ENCODE measurements at regions not wholly inside any gene's neighbourhood (a gene's known extent, or its start where the extent isn't known, plus 50 kb on each side); places are given as distances from the start of the nearest gene placed in this dataset.
"Not testable (repeated sequence)": the region's sequence is repeated elsewhere in the genome, so short reads cannot be mapped to it uniquely, and the experiment has no call there.

DNA sequence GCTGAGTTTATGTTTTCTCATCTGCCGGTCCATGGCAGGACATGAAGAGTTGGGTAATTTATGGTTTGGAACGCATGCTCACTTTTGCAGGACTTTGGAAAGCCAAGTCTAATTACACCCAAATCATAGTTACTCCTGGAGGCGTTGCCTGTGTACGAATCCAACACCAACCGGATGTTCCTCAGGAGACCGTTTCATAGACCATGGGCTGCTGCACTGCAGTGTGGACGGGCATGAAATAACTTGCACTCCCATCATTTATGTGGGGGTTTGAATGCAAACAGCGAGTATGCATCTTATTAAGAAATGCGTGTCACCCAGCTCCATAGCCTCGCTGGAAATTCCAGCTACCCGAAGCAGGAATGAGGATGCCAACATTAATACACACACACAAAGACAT is 96.1 kb upstream of the IRX2 start:
- Mint-ChIP-seq H3K27me3 (no peaks in the 10 kb centered on the region), H3K36me3 (ENCODE audit: low read depth) (no peaks in the 10 kb centered on the region), H3K27ac (no peak overlapping the region), H3K4me1 (no peaks in the 10 kb centered on the region), H3K9me3 (ENCODE audit: low read depth) (no peaks in the 10 kb centered on the region), H3K4me3 (no peak overlapping the region)
- ChIA-PET POLR2A (no interaction called here), CTCF (no interaction called here)
- DNase-seq (no peak), ATAC-seq (no peak)
- intact Hi-C loops (cut with DNase I, micrococcal nuclease), result no loop called here

DNA sequence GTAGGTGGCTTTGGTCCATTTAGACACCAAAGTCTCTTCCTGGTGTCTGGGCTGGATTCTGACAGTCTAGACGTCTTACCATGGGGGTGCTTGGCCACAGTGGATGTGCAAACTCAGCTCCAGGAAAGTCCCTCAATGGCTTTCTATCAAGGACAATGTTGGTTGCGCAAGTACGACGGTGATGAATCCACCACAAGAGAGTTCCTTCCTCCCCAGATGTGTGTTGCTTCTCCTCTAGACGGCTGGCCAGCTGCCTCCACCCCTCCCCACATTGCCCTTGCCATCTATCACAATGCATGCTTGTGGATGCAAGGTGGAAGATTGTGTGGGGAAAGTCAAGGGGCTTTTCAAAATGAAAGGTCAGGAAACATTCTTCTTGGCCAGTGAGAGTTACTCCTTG is 89.7 kb upstream of the IRX2 start:
- CTCF ChIA-PET, result no interaction called here
- no peaks in the 10 kb centered on the region for H3K27me3 Mint-ChIP-seq
- H3K36me3 Mint-ChIP-seq (ENCODE audit: low read depth), result no peaks in the 10 kb centered on the region
- no peak for DNase-seq
- no peaks in the 10 kb centered on the region for H3K9me3 Mint-ChIP-seq (ENCODE audit: low read depth)
- no peaks in the 10 kb centered on the region for H3K4me1 Mint-ChIP-seq
- no peak overlapping the region for H3K4me3 Mint-ChIP-seq
- no peak overlapping the region for H3K27ac Mint-ChIP-seq
- POLR2A ChIA-PET, result no interaction called here
- intact Hi-C loops (cut with DNase I, micrococcal nuclease), result no loop called here
- no peak for ATAC-seq

DNA sequence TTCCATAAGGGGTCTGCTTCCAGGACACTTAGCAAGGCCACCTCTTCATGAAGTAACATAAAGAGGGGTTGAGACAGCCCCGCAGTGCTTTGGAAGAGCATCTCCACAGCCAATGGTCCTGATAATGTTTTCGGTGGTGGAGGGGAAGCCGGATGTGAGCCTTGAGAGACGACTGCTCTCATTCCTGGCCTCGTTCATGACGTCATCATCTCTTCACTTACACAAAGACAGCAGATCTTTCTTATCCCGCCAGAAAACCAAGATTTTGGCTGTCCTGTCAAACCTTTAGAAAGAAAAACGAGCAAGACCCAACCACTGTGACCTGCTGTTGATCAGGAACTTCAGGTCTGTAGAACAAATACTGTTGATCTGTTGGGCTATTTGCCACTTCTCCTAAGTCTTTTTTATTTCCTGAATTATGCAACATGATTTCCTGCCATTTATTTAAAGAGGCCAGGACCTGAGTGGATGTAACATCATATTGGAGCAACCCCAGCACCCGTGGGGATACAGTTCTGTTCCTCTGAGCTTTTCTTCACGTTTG is 89.0 kb upstream of the IRX2 start:
- Mint-ChIP-seq H3K9me3 (ENCODE audit: low read depth) (no peaks in the 10 kb centered on the region), H3K4me1 (no peaks in the 10 kb centered on the region), H3K27ac (no peak overlapping the region), H3K4me3 (no peak overlapping the region), H3K36me3 (ENCODE audit: low read depth) (no peaks in the 10 kb centered on the region), H3K27me3 (no peaks in the 10 kb centered on the region)
- no peak for DNase-seq
- intact Hi-C loops (cut with DNase I, micrococcal nuclease), result no loop called here
- ChIA-PET CTCF (no interaction called here), POLR2A (no interaction called here)
- no peak for ATAC-seq

DNA sequence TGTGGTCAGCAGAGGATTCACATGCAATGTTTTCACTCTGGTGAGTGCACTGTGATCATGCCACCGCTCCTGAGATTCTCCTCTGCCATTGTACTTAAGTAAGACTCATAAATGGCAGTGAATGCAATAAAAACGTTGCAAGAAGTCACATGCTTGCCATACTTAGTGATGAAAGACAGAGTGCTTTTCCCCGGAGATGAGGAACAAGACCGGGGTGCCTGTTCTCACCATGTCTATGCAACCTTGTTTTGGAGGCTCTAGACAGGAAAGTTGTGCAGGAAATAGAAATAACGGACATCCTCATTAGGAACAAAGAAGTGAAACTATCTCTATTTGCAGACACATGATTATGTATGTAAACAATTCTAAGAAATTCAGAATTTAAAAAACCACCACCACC is 84.7 kb upstream of the IRX2 start:
- Mint-ChIP-seq H3K27me3 (no peaks in the 10 kb centered on the region), H3K9me3 (ENCODE audit: low read depth) (no peaks in the 10 kb centered on the region), H3K36me3 (ENCODE audit: low read depth) (no peaks in the 10 kb centered on the region), H3K4me3 (no peak overlapping the region), H3K27ac (no peak overlapping the region), H3K4me1 (no peaks in the 10 kb centered on the region)
- intact Hi-C loops (cut with DNase I, micrococcal nuclease), result no loop called here
- ChIA-PET POLR2A (no interaction called here), CTCF (interaction anchor here (0.7 kb wide), 1 partner anchor 815 kb away, joined by 3 read pairs; no protein-coding TSS in a partner anchor)
- ATAC-seq, result no peak
- no peak for DNase-seq

DNA sequence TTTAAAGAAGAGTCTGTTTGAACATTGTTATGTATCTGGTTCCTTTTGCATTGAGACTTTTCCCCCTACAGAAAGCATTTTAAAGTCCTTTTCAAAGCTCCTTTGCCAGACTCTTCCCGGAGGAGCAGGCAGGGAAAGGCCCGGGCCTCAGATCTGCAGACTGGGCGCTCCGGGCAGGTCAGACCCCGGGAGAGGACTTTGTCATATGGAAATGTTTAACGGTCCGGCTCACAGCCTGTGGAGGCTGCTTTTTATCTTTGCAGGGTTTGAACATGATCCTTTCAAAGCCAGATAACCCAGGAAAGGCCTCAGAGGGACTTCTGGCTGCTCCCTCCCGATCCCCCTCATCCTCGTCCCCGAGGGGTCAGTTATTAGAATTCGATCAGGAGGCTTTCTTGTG is 82.1 kb upstream of the IRX2 start:
- CTCF ChIA-PET, result no interaction called here
- intact Hi-C loops (cut with DNase I, micrococcal nuclease), result no loop called here

DNA sequence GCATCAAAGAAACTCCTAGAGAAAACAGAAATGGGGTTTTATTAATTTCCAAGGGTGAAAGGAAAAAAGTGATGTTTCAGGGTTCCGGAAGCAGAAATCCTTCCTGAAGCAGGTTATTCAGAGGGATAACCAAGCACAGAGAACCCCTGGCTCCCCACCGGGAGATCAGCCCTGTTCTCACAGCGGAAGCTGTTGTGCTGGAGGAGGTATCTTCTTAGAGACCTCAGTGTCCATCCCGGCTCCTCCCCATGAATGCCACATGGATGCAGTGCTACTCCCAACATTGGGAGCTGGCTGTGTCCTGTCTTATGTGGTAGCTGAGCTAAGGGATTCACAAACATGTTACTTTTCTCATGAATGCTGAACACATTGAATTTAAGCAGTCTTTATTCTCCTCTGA is 80.9 kb upstream of the IRX2 start:
- no peak for ATAC-seq
- no peak for DNase-seq
- no peak overlapping the region for H3K4me3 Mint-ChIP-seq
- no peaks in the 10 kb centered on the region for H3K4me1 Mint-ChIP-seq
- H3K27ac Mint-ChIP-seq, result no peak overlapping the region
- CTCF ChIA-PET, result no interaction called here
- intact Hi-C loops (cut with DNase I, micrococcal nuclease), result no loop called here
- no peaks in the 10 kb centered on the region for H3K27me3 Mint-ChIP-seq
- POLR2A ChIA-PET, result no interaction called here
- H3K36me3 Mint-ChIP-seq (ENCODE audit: low read depth), result no peaks in the 10 kb centered on the region
- no peaks in the 10 kb centered on the region for H3K9me3 Mint-ChIP-seq (ENCODE audit: low read depth)

More for the DNA sequence above, 82.1 kb upstream of the IRX2 start:
- Mint-ChIP-seq H3K36me3 (ENCODE audit: low read depth) (no peaks in the 10 kb centered on the region), H3K27ac (no peak overlapping the region), H3K27me3 (no peaks in the 10 kb centered on the region), H3K4me1 (no peaks in the 10 kb centered on the region), H3K9me3 (ENCODE audit: low read depth) (no peaks in the 10 kb centered on the region), H3K4me3 (no peak overlapping the region)
- ATAC-seq (no peak), DNase-seq (no peak)
- POLR2A ChIA-PET, result no interaction called here

DNA sequence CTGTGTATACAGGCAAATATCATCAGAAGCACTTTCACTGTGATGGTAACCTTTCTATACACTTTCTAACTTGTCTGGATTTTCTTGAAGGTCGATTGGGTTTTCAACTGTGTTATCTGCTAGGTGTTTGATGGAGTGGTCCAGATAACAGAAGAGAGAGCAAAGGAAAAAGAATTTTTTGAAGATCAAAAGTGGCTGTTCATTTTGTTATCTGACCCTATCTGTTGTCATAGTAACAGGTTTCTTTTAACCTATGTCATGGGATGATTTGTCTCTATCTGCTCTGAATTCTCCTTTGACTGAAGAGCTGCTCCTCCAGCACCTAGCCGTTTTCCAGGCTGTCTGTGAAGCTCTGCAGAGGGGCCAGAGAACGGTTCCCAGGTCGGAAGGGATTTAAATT is 77.8 kb upstream of the IRX2 start:
- no peak overlapping the region for H3K4me3 Mint-ChIP-seq
- intact Hi-C loops (cut with DNase I, micrococcal nuclease), result no loop called here
- POLR2A ChIA-PET, result no interaction called here
- ATAC-seq (no peak), DNase-seq (no peak)
- H3K4me1 Mint-ChIP-seq, result no peaks in the 10 kb centered on the region
- no peaks in the 10 kb centered on the region for H3K36me3 Mint-ChIP-seq (ENCODE audit: low read depth)
- no peaks in the 10 kb centered on the region for H3K27me3 Mint-ChIP-seq
- peaks cover 9% of the 10 kb centered on the region for H3K9me3 Mint-ChIP-seq (ENCODE audit: low read depth)
- no peak overlapping the region for H3K27ac Mint-ChIP-seq
- CTCF ChIA-PET, result no interaction called here

DNA sequence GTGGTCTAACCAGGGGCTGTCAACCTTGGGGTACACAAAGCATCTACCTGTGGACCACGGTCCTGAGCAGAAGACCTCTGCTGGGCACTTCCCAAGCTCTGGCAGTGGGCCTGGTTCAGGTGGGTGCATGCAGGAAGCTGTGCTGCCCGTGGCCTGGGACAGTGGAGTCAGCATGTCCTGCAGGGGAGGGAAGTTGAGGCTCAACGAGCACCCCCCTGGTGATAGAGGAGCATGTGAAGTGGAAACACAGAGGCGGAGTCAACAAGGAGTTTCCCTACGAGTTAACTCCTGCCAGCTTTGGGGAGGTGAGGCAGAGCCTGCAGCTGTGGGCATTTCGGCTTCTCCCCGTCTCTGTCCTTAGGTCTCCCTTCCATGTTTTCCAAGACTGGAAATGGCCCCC is 67.5 kb upstream of the IRX2 start:
- Mint-ChIP-seq H3K9me3 (ENCODE audit: low read depth) (no peaks in the 10 kb centered on the region), H3K27ac (no peak overlapping the region), H3K27me3 (peaks cover 3% of the 10 kb centered on the region), H3K36me3 (ENCODE audit: low read depth) (no peaks in the 10 kb centered on the region), H3K4me1 (no peaks in the 10 kb centered on the region), H3K4me3 (no peak overlapping the region)
- intact Hi-C loops (cut with DNase I, micrococcal nuclease), result no loop called here
- POLR2A ChIA-PET, result no interaction called here
- CTCF ChIA-PET, result no interaction called here
- ATAC-seq (no peak), DNase-seq (no peak)

DNA sequence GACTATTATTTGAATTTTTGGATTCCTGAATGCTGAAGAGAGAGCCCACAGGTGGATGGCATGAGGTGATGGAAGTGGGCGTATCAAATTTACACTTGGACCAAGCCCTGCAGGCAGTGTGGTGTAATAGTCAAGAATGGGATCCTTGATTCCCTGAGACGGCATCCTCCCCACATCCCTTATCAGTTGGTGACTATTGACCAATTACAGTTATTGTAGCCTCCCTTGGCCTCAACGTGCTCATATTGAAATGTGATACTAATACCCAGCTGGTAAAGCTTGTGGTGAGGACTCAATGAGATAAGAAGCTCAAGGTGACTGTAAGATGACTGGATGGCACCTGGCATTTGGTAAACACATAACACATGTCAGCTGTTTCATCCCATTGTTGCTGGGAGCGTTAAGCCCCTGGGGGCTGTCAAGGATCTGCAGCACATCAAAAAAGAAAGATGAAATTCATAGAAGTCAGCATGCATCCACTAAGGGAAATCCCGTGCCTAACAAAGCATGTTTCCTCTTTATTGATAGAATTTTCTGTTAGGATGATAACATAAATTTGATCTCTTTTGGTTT is 65.6 kb upstream of the IRX2 start:
- ATAC-seq, result no peak
- CTCF ChIA-PET, result no interaction called here
- peaks cover 3% of the 10 kb centered on the region for H3K27me3 Mint-ChIP-seq
- H3K36me3 Mint-ChIP-seq (ENCODE audit: low read depth), result no peaks in the 10 kb centered on the region
- H3K9me3 Mint-ChIP-seq (ENCODE audit: low read depth), result no peaks in the 10 kb centered on the region
- no peak overlapping the region for H3K27ac Mint-ChIP-seq
- intact Hi-C loops (cut with DNase I, micrococcal nuclease), result no loop called here
- POLR2A ChIA-PET, result no interaction called here
- no peaks in the 10 kb centered on the region for H3K4me1 Mint-ChIP-seq
- no peak overlapping the region for H3K4me3 Mint-ChIP-seq
- no peak for DNase-seq

DNA sequence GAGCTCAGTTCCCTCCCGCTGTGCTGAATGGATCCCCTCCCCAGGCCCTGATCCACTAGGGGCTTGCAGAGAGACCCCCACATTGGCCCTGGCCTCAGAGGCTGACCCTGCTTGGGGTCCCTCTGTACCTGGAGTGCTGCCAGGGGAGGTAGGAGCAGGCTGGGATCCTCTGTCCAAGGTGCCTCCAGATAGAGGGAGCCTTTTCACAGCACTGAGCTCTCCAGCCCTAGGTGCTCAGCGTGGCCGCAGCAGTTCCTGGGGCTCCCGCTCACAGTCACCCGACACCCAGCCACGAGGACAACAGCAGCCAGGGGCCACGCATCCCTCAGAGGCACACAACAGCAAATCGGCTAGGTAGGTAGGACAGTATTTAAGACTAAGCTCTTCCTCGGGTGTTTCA is 62.2 kb upstream of the IRX2 start:
- Mint-ChIP-seq H3K4me3 (no peak overlapping the region), H3K27me3 (peaks cover 3% of the 10 kb centered on the region), H3K9me3 (ENCODE audit: low read depth) (no peaks in the 10 kb centered on the region), H3K36me3 (ENCODE audit: low read depth) (no peaks in the 10 kb centered on the region), H3K27ac (no peak overlapping the region), H3K4me1 (no peaks in the 10 kb centered on the region)
- ATAC-seq, result no peak
- POLR2A ChIA-PET, result no interaction called here
- CTCF ChIA-PET, result no interaction called here
- DNase-seq, result no peak
- intact Hi-C loops (cut with DNase I, micrococcal nuclease), result no loop called here

DNA sequence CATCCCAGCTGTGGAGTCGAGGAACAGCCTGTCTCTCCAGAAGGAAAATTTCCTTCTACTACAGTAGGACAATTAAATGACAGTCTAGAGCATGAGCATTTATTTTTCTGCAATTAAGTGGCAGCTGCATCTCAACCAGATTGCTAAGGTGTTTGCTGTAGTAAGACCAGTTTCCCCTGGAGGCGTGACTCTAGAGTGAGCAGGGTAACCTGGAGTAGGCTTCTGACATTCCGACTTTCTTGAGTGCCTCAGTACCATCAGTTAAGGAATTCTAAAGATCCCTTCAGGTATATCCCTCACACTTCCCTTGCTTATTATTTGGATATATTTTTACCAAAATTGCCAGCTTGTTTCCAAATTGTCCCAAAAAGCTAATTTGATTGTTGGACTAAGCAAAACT is 59.2 kb upstream of the IRX2 start:
- H3K36me3 Mint-ChIP-seq (ENCODE audit: low read depth), result no peaks in the 10 kb centered on the region
- CTCF ChIA-PET, result no interaction called here
- ATAC-seq (no peak), DNase-seq (no peak)
- no peak overlapping the region for H3K4me3 Mint-ChIP-seq
- H3K4me1 Mint-ChIP-seq, result no peaks in the 10 kb centered on the region
- H3K9me3 Mint-ChIP-seq (ENCODE audit: low read depth), result peaks cover 2% of the 10 kb centered on the region
- POLR2A ChIA-PET, result no interaction called here
- no peaks in the 10 kb centered on the region for H3K27me3 Mint-ChIP-seq
- no peak overlapping the region for H3K27ac Mint-ChIP-seq
- intact Hi-C loops (cut with DNase I, micrococcal nuclease), result no loop called here

DNA sequence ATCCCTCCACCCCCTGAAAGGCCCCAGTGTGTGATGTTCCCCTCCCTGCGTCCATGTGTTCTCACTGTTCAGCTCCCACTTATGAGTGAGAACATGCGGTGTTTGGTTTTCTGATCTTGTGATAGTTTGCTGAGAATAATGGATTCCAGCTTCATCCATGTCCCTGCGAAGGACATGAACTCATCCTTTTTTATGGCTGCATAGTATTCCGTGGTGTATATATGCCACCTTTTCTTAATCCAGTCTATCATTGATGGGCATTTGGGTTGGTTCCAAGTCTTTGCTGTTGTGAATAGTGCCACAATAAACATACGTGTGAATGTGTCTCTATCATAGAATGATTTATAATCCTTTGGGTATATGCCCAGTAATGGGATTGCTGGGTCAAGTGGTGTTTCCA is 55.8 kb upstream of the IRX2 start:
- H3K4me1 Mint-ChIP-seq; H3K4me3 Mint-ChIP-seq; intact Hi-C loops (cut with DNase I, micrococcal nuclease); H3K9me3 Mint-ChIP-seq (ENCODE audit: low read depth); H3K36me3 Mint-ChIP-seq (ENCODE audit: low read depth); ATAC-seq; H3K27ac Mint-ChIP-seq; H3K27me3 Mint-ChIP-seq; POLR2A ChIA-PET; CTCF ChIA-PET; DNase-seq: not testable (repeated sequence)

DNA sequence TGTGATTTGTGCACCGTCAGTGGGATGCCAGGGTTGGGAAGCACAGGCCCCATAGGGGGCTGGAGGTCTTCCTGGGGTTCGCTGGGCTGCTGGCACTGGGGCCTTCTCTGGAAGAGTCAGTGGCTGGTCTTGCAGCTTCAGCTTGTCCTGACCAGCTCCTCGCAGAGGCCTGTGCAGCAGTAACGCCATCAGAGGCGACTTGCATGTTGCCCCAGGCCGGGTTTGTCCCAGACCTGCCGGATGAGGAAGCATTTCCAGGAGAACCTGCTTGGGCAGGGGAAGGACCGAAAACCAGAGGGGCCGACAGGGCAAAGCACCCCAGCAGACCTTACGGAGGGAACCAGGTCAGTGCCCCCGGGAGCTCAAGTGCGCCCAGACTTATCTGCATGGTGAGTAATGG is 54.7 kb upstream of the IRX2 start:
- no peak overlapping the region for H3K27ac Mint-ChIP-seq
- H3K36me3 Mint-ChIP-seq (ENCODE audit: low read depth), result no peaks in the 10 kb centered on the region
- H3K4me3 Mint-ChIP-seq, result no peak overlapping the region
- intact Hi-C loops (cut with DNase I, micrococcal nuclease), result no loop called here
- ChIA-PET POLR2A (no interaction called here), CTCF (no interaction called here)
- DNase-seq (no peak), ATAC-seq (no peak)
- H3K4me1 Mint-ChIP-seq, result no peaks in the 10 kb centered on the region
- H3K9me3 Mint-ChIP-seq (ENCODE audit: low read depth), result peaks cover 2% of the 10 kb centered on the region
- H3K27me3 Mint-ChIP-seq, result no peaks in the 10 kb centered on the region

All from activated CD4-positive, alpha-beta T cell treated with anti-CD3 and anti-CD28 coated beads for 36 hours (primary cell).